MM.1S (cell line): ENCODE measurements at regions not wholly inside any gene's neighbourhood (a gene's known extent, or its start where the extent isn't known, plus 50 kb on each side); places are given as distances from the start of the nearest gene placed in this dataset.

Source experiments
- DNase-seq: peaks from one replicate; pipeline ENCODE4 v3.0.0-alpha.2; 2015
- H2AFZ ChIP-seq: fragments of 300-600 bp; sonication (generic); 2 replicates; pipeline ENCODE4 v1.6.0; 2016; ENCODE audit warnings: antibody characterized with exemption, low read length
- H3F3A ChIP-seq: fragments of 300-600 bp; sonication (generic); 2 replicates; pipeline ENCODE4 v1.6.1; 2016; ENCODE audit warnings: mild to moderate bottlenecking, antibody characterized with exemption, low read length, moderate library complexity, mixed read lengths; ENCODE audit not compliant: insufficient read depth
- H3K27ac ChIP-seq: fragments of 300-600 bp; sonication (generic); 2 replicates; pipeline ENCODE4 v1.5.1; 2016; ENCODE audit warnings: mild to moderate bottlenecking, low read length
- H3K27me3 ChIP-seq: fragments of 300-600 bp; sonication (generic); replicated peaks from 2 replicates; pipeline ENCODE4 v1.6.0; 2016; ENCODE audit warnings: low read length; ENCODE audit not compliant: insufficient read depth
- H3K36me3 ChIP-seq: fragments of 300-600 bp; sonication (generic); replicated peaks from 2 replicates; pipeline ENCODE4 v1.6.1; 2016; ENCODE audit warnings: mild to moderate bottlenecking, low read length, mixed read lengths; ENCODE audit not compliant: insufficient read depth
- H3K4me1 ChIP-seq: fragments of 300-600 bp; sonication (generic); 2 replicates; pipeline ENCODE4 v1.6.1; 2016; ENCODE audit warnings: low read length, mixed read lengths
- H3K4me2 ChIP-seq: fragments of 300-600 bp; sonication (generic); 2 replicates; pipeline ENCODE4 v1.6.0; 2016; ENCODE audit warnings: low read depth, low read length
- H3K4me3 ChIP-seq: fragments of 300-600 bp; sonication (generic); 2 replicates; pipeline ENCODE4 v1.5.1; 2016; ENCODE audit warnings: low read length, mixed read lengths
- H3K79me2 ChIP-seq: fragments of 300-600 bp; sonication (generic); 2 replicates; pipeline ENCODE4 v1.6.1; 2016; ENCODE audit warnings: mixed run types, low read length, mixed read lengths
- H3K9ac ChIP-seq: fragments of 300-600 bp; sonication (generic); 2 replicates; pipeline ENCODE4 v1.6.1; 2016; ENCODE audit warnings: low read length, mixed read lengths
- H3K9me2 ChIP-seq: fragments of 300-600 bp; sonication (generic); replicated peaks from 2 replicates; pipeline ENCODE4 v1.6.1; 2016; ENCODE audit warnings: mild to moderate bottlenecking, low read length, mixed read lengths; ENCODE audit not compliant: insufficient read depth
- H3K9me3 ChIP-seq: fragments of 300-600 bp; sonication (generic); replicated peaks from 2 replicates; pipeline ENCODE4 v1.6.1; 2016; ENCODE audit warnings: mild to moderate bottlenecking, low read length, mixed read lengths; ENCODE audit not compliant: insufficient read depth
- H4K20me1 ChIP-seq: fragments of 300-600 bp; sonication (generic); 2 replicates; pipeline ENCODE4 v1.6.1; 2016; ENCODE audit warnings: mild to moderate bottlenecking, low read length, moderate library complexity, mixed read lengths; ENCODE audit not compliant: insufficient read depth
- EZH2 ChIP-seq: fragments of 300-600 bp; sonication (generic); optimal IDR thresholded peaks from 2 replicates; pipeline ENCODE3; 2017; ENCODE audit warnings: low read depth, mild to moderate bottlenecking, antibody characterized with exemption, low read length, mixed read lengths
- EZH2phosphoT487 ChIP-seq: fragments of 300-600 bp; sonication (generic); IDR thresholded peaks from 2 replicates; pipeline ENCODE4 v1.6.1; 2018; ENCODE audit warnings: antibody characterized with exemption, low read length
- TF ChIP-seq, protein P1 (sequence below): fragments of 300-600 bp; sonication (generic); IDR thresholded peaks from 2 replicates; pipeline ENCODE4 v1.5.1; 2016; ENCODE audit warnings: antibody characterized with exemption, low read length, mixed read lengths

- H3K27me3 ChIP-seq, result no peaks in the 10 kb centered on the region
- H3F3A ChIP-seq, result no peaks in the 10 kb centered on the region
- H3K79me2 ChIP-seq, result no peaks in the 10 kb centered on the region
- TF ChIP-seq, protein P1, sequence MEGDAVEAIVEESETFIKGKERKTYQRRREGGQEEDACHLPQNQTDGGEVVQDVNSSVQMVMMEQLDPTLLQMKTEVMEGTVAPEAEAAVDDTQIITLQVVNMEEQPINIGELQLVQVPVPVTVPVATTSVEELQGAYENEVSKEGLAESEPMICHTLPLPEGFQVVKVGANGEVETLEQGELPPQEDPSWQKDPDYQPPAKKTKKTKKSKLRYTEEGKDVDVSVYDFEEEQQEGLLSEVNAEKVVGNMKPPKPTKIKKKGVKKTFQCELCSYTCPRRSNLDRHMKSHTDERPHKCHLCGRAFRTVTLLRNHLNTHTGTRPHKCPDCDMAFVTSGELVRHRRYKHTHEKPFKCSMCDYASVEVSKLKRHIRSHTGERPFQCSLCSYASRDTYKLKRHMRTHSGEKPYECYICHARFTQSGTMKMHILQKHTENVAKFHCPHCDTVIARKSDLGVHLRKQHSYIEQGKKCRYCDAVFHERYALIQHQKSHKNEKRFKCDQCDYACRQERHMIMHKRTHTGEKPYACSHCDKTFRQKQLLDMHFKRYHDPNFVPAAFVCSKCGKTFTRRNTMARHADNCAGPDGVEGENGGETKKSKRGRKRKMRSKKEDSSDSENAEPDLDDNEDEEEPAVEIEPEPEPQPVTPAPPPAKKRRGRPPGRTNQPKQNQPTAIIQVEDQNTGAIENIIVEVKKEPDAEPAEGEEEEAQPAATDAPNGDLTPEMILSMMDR, result no peak
- TF ChIP-seq EZH2phosphoT487 (no peak), EZH2 (no peak)
- no peaks in the 10 kb centered on the region for H3K36me3 ChIP-seq
- no peaks in the 10 kb centered on the region for H3K9me3 ChIP-seq
- H3K9me2 ChIP-seq, result no peaks in the 10 kb centered on the region
- H3K4me2 ChIP-seq, result 0 out of 2 replicates have a peak overlapping the region, but pooled peaks have one; percentile 11
- H3K4me1 ChIP-seq, result no peaks in the 10 kb centered on the region
- H3K27ac ChIP-seq, result no peak overlapping the region
- no peaks in the 10 kb centered on the region for H4K20me1 ChIP-seq
- DNase-seq, result peak; percentile 36
- no peak overlapping the region for H3K9ac ChIP-seq
- H2AFZ ChIP-seq, result no peak overlapping the region
- no peak overlapping the region for H3K4me3 ChIP-seq
Observed at GRCh38 chr3:115359536-115359935, 212.4 kb upstream of the ZBTB20 start.

DNA sequence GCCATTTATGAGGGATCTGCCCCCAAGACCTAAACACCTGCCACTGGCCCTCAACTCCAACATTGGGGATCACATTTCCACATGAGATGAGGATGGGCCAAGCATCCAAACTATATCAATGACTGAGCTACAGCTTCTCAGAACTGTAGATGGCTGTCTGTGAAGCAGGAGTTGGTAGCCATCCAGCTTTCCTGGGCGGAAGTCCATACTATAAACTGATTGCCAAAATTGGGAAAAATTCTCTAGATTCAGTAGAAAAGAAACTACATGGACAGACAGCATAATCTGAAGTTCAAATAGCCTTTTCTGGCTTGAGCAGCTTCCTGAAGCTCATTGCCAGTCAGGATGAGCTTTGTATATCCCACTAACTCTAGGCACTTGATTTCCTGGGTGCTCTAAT, 214.7 kb upstream of the ZBTB20 start:
- no peaks in the 10 kb centered on the region for H3K4me1 ChIP-seq
- no peak overlapping the region for H3K4me3 ChIP-seq
- no peak overlapping the region for H3K4me2 ChIP-seq
- no peaks in the 10 kb centered on the region for H3K36me3 ChIP-seq
- H3K27ac ChIP-seq, result no peak overlapping the region
- H3K79me2 ChIP-seq, result no peaks in the 10 kb centered on the region
- no peaks in the 10 kb centered on the region for H3K9me2 ChIP-seq
- no peaks in the 10 kb centered on the region for H4K20me1 ChIP-seq
- TF ChIP-seq, protein P1, result no peak
- TF ChIP-seq EZH2 (no peak), EZH2phosphoT487 (no peak)
- no peak for DNase-seq
- no peak overlapping the region for H2AFZ ChIP-seq
- H3K9me3 ChIP-seq, result no peaks in the 10 kb centered on the region
- H3F3A ChIP-seq, result no peaks in the 10 kb centered on the region
- H3K9ac ChIP-seq, result no peak overlapping the region
- H3K27me3 ChIP-seq, result no peaks in the 10 kb centered on the region

GRCh38 chr3:115363071-115363470, 216.0 kb upstream of the ZBTB20 start:
- Histone ChIP-seq H3K4me2 (no peak overlapping the region), H4K20me1 (no peaks in the 10 kb centered on the region), H3K27ac (no peak overlapping the region), H3K36me3 (no peaks in the 10 kb centered on the region), H3K9me3 (no peaks in the 10 kb centered on the region), H2AFZ (no peak overlapping the region), H3F3A (no peaks in the 10 kb centered on the region), H3K4me3 (no peak overlapping the region), H3K9ac (no peak overlapping the region), H3K9me2 (no peaks in the 10 kb centered on the region), H3K27me3 (no peaks in the 10 kb centered on the region), H3K4me1 (no peaks in the 10 kb centered on the region), H3K79me2 (no peaks in the 10 kb centered on the region)
- no peak for TF ChIP-seq EZH2
- TF ChIP-seq EZH2phosphoT487, result no peak
- TF ChIP-seq, protein P1, result no peak
- peak; percentile 15 for DNase-seq
